ENCODE measurements at regions not wholly inside any gene's neighbourhood (a gene's known extent, or its start where the extent isn't known, plus 50 kb on each side); places are given as distances from the start of the nearest gene placed in this dataset.

DNA sequence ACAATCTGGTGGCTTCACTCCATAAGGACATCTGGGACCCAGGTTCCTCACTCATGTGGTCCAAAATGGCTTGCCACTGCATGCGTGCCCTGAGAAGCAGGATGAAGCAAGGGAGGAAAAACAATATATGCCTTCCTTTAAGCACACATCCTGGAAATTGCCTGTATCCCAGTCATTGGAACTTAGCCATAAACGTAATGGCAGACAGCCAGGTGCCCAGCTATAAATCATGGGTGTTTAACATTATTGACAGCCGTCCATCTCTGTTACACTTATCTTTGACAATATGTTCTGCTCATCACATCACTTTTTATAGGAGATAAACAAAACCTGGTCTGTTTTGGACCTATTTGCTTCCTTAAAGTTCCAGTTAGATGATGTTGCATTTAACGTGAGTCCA, 181.0 kb downstream of the AASDH start:
- no peak for DNase-seq (ENCODE audit: low read depth)

DNA sequence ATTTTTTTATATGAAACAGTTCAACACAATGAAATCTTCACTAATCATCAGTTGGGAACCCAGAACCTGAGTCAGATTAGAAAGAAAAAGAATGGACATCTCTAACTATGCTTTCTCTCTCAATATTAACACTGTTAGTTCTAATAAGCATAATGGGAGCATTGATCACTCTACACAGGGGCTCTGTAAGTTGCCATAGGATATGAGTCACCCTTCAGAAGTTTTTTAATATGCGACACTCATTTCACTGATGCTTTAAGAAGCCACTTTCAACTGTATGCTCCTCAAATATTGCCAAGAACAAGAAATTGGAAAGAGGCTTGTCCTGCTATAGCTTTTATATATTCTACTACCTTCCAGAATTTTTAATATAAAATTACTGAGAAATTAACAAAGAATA, 187.0 kb downstream of the AASDH start:
- no peak for DNase-seq (ENCODE audit: low read depth)

DNA sequence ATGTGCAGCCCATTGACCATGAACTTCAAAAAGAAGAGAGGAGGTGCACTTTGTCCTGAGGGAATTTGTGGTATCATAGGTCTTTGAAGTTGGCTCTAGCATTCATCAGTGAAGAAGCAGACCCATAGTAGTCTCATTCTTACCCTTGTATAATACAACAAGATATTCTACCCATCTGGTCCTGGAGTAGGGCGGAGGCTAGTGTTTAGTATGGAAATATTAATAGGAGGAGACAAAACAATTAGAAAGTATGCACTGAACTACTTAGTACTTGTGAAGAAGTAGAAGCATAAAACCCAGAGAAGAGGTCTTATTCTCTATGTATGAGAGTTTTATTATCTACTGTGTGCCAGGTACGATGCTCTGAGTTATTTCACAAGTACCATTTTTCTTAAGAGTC, 189.0 kb downstream of the AASDH start:
- no peak for DNase-seq (ENCODE audit: low read depth)

DNA sequence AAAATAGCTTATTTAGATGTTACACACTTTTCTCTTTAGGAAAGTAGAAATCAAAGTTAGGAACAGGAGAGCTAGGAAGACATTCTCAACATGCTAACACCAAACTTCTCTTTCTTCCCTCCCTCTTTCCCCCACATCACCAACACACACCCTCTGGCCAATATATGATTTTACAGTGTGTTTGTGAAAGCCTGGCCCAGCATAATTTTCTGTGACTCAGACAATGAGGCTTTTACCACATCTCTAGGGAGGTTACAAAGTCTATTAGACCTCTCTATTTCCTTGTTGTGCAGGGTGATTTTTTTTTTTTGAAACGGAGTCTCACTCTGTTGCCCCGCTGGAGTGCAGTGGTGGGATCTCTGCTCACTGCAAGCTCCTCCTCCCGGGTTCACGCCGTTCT, 189.9 kb downstream of the AASDH start:
- DNase-seq (ENCODE audit: low read depth) = no peak

DNA sequence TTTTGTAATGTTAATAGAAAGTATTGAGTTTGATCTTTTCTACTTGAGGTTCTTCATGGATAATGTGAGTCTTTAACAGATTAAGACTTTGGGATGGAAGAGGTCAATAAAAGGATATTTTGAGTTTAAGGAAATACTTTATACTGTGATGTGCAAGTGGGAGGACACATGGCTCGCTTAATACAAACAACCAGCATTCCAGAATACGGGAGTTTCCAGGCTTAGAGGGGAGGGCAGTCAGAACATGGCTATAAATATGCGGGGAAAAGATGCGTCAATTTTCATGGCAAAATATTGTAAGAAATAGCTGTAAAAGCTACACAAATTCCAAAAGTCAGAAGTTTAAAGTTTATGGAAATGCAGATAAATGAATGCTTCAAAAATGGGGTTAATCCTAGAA, 192.3 kb downstream of the AASDH start:
- no peak for DNase-seq (ENCODE audit: low read depth)

DNA sequence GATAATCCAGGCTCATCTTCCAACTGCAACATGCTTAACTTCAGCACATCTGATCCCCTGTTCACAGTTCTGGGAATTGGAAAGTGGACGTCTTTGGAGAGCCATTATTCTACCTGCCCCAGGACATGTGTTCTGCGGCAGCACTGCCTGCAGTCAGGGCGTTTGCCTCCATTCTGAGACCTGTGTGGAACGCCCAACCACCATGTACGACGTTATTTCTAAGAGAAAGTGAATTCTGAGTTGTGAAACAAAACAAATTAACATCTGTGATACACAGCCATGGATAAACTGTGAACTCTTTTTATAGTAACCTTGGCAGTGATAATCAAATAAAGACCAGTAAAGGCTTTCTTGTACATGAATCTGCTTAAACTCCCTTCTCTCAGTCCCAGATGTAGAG, 195.8 kb downstream of the AASDH start:
- DNase-seq (ENCODE audit: low read depth) = no peak

DNA sequence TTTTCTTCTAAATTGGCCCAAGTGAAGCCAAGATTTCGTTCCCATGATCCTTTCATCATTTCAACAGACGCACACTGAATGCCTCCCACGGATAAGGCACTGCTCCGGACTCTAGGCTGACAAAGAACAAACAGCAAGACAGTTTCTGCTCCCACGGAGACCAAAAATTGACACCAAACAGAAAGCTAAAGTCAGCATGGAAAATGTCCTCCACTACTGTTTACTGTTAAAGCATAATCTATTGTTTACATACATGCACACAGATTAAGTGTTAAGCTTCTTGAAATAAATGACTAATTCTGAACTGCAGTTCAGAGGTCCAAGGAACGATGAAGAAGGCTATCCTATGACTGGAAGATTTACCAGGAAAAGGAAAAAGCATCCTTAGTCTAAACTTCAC, 199.6 kb downstream of the AASDH start:
- DNase-seq (ENCODE audit: low read depth) = no peak

DNA sequence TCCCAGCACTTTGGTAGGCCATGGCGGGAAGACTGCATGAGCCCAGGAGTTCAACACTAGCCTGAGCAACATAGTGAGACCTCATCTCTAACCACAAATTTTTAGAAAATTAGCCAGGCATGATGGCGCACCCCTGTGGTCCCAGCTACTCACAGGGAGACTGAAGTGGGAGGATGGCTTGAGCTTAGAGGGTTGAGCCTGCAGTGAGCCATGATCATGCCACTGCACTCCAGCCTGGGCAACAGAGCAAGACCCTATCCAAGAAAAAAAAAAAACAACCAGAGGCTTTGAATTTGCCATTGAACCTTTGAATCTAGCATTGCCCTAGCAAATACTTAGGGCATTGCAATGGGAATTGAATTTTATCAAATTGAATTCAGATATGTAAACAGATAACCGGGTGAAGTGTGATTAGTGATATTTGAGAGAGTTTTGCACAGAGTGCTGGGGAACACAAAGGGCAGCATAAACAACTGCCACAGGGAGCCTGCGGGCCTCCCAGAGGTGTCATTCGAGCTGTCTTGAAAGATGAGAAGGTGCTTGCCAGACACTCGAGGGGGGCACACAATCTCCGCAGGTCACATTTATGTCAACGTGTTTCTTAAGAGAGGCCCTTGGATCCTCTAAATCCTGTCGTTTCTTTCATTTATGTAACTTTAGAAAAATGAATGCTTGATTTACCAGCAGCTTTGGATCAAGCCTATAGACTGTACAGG, 200.3 kb downstream of the AASDH start:
- no peak for DNase-seq (ENCODE audit: low read depth)

DNA sequence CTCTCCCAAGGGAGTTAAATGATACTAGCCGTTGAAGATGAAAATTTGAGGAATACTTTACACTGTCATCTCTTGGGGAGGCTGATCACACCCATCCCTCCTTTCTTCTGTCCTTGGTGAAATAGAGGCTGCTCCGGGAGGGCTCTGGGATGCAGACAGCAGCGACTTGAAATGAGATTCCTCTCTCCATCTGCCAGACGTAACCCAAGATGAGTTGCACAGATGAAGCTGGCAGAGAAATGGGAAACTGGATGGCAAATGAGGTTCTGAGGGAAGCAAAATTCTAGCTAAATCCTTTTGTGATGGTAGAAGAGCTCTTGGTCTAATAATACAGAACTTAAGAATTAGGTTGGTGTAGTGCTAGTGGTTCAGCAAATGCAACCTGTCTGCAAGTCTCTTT, 201.4 kb downstream of the AASDH start:
- DNase-seq (ENCODE audit: low read depth) = no peak

DNA sequence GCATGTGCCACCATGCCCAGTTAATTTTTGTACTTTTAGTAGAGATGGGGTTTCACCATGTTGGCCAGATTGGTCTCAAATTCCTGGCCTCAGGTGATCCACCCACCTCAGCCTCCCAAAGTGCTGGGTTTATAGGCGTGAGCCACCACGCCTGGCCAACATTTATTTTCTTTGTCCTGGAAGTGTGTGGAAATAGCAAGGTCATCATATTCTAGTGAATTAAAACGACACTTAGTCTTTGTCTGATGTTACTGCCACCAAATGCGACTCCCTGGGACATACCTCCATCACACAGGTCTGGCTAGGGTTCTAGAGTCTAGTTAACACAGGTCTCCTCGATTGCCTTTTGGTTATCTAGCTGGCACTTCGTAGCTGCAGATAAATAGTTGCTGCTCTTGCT, 203.1 kb downstream of the AASDH start:
- no peak for DNase-seq (ENCODE audit: low read depth)

DNA sequence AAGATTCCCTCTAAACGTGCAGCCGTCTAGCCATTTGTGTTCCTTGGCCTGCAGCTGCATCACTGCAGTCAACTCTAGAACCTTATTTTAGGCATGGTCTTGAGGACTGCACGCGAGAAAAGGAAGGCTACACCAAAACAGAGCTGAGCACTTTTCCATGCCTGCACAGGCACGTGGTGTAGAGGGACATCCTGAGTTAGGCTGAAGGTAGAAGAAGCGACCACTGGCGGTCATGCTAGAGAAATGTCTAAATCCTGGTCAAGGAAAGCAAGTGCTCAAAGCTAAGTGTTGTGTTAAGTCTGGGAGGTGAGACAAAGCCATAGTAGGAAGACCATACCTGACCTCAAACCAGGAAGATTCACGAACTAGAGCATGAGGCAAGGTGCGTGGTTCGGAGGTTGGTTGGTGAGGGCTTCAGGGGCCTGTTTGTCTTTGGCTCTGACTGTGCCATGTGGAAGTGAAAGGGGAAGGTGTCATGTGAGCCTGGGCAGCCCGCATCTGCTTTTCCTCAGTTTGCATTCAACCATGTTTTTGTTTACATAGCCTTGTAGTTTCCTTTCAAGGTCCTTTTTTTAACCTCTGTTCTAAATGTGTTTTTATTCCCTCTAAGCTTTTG, 203.8 kb downstream of the AASDH start:
- DNase-seq (ENCODE audit: low read depth) = no peak

DNA sequence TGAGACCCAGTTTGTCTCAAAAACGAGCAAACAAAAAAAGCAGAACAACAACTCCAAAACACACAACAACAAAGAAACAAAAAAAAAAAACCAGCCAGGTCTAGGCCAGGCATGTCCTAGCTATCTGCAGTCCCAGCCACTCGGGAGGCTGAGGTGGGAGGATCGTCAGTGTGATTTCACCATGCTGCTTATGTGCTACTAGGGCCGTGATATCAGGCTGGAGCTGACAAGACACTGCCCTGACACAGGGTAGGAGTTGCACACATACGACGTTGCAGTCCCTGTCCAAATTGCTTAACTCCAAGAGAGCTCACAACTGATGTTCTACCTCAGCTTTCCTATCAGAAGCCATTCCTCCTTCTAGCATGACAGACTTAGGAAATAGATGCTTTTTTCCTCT, 204.9 kb downstream of the AASDH start:
- DNase-seq (ENCODE audit: low read depth) = no peak

DNA sequence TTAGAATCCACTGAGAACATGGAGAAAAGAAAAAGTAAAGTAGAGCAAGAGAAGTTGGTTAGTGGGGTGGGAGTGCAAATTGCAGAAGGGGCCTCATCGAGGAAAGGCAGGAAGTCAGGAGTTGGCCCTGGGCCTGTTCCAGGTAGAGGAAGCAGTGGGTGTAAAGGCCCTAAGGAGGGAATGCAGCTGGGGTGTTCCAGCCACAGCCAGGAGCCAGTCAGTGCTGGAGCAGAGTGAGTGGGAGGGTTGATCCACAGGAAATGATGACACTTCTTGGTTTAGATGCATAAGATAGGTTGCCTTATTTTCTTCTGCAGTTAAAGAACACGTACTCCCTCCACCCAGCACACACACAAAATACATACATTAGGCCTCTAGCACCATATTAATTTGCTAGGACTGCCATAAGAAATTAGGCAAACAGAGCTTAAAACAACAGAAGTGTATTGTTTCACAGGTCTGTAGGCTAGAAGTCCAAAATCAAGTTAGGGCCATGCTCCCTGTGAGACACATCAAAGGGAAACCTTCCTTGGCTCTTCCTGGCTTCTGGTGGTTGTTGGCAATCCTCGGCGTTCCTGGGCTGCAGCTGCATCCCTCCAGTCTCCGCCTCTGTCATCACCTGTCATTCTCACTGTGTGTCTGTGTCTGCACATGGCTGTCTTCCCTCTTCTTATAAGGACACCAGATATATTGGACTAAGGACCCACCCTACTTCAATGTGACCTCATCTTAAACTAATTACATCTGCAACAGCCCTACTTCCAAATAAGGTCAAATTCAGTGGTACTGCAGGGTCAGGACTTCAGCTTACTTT, 205.9 kb downstream of the AASDH start:
- DNase-seq (ENCODE audit: low read depth) = peak; percentile 43

DNA sequence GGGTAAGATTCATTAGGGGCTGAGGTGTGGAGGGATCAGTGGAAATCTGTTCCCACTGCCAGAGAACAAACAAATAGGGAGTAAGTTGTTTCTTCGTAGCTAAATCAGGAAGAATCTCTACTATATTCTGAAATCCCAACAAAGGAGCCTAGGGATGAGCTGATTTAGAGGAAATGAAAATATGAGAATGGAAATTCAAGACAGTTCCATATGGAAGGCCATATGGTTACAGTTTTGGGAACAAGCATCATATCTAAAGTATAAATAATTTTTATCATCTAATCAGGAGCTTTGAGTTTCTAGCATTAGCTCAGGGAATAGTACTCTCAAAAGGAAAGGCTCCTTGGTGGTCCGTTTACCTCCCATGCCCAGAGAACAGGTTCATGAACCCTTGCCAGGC, 218.2 kb downstream of the AASDH start:
- no peak for DNase-seq (ENCODE audit: low read depth)

DNA sequence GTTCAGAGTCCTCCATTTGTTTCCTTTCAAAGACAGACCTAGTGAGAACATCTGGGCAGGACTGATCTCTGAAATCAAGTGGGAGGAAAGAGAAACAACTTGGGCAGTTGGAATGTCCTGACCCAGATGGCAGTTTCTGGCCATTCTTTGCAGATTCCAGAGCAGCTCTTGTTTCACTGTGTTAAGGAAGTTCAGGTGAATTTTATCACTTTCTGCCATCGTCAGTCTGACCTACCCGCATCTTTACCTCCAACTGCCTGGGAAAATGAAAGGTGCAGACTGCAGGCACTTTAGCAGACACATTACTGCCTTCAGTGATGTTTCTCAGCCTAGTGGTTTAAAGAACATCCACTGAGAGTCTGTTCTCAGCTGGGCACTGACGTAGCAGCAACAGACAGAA, 216.2 kb downstream of the CEP135 start:
- DNase-seq (ENCODE audit: low read depth) = no peak

DNA sequence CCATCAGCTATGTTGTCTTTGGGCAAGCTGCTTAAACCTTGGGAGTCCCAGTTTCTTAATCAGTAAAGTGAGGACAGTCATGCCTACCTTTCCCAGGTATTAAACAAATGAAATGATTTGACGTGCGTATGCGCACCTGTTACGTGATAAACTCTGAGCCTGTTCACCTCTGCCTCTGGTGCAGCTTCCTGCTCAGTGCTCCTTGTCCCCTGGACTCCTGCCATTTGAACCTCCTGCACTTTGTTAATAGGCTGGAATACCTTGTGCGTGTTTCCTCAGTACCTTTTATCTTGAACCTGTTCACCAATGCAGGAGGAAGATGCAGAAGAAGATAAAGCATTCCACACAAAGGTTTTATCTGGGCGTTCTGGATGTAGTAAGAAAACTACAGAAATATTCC, 211.9 kb downstream of the CEP135 start:
- no peak for DNase-seq (ENCODE audit: low read depth)

DNA sequence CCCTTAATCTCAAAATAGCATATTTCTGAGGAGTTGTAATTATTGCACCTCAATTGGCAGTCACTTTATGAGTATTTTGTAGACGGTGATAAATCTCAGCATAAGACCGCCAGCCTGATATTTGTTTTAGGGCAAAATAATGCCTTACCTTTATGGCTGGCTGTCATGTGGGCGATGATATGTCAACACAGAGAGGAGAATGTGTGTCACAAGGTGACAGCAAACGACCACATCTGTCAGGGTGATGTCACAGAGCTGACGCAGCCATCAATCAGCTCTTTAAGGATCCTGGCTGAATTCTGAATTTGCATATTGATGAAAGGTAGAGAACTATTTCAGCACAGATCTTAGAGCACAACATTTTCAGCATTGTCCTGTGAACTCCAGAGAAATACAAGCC, 209.7 kb downstream of the CEP135 start:
- no peak for DNase-seq (ENCODE audit: low read depth)

DNA sequence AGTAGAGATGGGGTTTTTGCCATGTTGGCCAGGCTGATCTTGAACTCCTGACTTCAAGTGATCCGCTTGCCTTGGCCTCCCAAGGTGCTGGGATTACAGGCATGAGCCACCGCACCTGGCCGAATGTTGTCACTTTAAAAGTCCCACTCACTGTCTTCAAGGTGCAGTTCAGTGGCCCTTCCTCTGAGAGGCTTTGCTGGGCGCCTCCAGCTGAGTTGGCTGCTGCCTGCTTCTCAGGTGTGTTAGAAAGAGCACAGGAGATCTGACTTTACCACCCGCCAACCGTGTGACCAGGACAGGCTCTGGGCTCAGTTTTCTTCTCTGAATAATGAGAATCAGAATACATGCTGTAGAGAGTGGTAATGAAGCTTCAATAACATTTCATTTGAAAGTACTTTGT, 207.4 kb downstream of the CEP135 start:
- DNase-seq (ENCODE audit: low read depth) = no peak

DNA sequence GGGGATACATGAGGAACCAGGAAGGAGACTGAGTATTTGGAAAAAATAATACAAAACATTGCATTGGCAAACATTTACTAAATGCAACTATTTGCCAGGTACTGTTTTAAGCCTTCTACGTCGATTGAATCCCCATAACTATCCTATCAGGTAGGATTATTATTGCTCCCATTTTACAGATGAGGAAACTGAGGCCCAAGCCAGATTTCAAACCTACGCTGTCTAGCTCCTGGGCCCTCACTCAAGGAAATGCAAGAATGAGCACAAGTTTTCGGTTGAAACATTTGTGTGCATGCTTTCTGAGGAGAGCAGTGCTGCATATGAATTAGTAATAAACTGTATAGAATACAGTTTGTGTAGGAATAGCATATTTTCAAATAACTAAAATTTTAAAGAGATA, 206.7 kb downstream of the CEP135 start:
- no peak for DNase-seq (ENCODE audit: low read depth)

DNA sequence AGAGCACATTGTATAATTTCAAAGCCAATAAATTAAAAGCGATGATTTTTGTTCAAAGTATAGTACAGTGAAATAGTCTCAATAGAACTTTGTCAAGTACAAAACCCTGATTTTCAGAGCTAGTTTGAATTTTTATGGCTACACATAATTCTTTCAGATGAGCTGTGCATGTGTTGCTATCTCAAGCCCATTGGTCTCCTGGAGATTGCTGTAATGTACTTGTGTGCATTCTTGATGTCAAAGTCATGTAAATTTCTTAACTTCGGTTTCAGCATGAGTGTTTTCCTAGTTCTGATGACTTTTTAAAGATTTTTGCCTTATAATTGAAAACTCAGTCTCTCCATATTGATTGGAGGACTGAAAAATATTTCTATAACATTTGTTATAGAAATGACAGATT, 200.8 kb downstream of the CEP135 start:
- no peak for DNase-seq (ENCODE audit: low read depth)

DNA sequence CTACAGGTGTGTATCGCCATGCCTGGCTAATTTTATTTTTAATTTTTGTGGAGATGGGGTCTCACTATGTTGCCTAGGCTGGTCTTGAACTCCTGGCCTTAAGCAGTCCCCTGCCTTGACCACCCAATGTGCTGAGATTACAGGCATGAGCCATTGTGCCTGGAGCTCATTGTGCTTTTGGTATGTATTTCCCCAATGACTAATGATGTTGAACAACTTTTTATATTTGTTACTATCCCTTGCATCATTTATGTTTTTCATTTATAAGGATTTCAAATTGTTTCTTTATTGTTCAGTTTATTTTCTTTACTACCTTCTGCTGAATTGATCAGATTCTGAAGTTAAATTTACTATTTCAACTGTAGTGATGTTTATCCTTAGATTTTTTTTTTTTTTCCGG, 199.7 kb downstream of the CEP135 start:
- no peak for DNase-seq (ENCODE audit: low read depth)

DNA sequence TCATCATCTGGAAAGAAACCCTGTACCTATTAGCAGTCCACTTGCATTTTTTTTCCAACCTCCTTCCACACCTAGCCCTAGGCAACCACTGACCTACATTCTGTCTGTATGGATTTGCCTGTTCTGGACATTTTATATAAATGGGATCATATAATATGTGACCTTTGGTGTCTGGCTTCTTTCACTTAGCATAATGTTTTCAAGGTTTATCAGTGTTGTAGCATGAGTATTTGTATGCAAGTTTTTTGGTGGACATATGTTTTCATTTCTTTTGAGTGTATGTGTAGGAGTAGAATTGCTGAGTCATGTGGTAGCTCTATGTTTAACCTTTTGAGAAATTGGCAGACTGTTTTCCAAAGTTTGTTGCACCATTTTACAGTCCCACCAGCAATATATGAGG, 198.6 kb downstream of the CEP135 start:
- no peak for DNase-seq (ENCODE audit: low read depth)

DNA sequence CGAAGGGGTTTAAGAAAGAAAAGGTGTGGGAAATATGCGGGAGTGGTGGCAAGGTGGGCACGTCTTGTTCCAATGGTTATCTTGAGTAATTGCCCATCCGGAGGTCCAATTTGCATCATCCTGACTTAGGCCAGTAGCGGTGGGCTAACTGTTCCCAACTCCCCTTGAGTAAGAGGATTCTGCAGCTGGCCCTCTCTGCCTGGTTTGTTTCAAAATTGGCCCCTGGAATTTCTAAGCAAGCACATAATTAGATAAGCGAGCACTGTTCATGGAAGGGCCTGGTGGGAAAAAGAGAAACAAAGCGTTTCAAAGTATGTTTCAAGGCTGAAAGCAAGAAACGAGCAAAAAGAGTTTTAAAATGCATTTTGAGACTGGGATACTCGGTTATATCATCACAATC, 198.2 kb downstream of the CEP135 start:
- no peak for DNase-seq (ENCODE audit: low read depth)

All from CMK (cell line).